HCT116 (cell line): ENCODE measurements at regions not wholly inside any gene's neighbourhood (a gene's known extent, or its start where the extent isn't known, plus 50 kb on each side); places are given as distances from the start of the nearest gene placed in this dataset.

Experiments used
- ATAC-seq: fragments of 200-7000 bp; cut with Tn5 transposase; 2 replicates; pipeline ENCODE4 v1.9.1; 2020; ENCODE audit warnings: mild to moderate bottlenecking, moderate library complexity
- BruUV-seq: library from RNA; stranded (reverse); fragments of 400-500 nt; replicated peaks from 2 replicates; lab custom pipeline; 2021; lab: Mats Ljungman, UMichigan
- CTCF ChIA-PET: fragments of 300-600 bp; sonication (Branson Sonifier 250); formaldehyde crosslinking; loops from one replicate; lab custom pipeline; 2021; ENCODE audit warnings: antibody characterized with exemption; lab: Charles Lee
- POLR2A ChIA-PET: fragments of 300-600, 350-600 bp; sonication (Branson Sonifier 250); formaldehyde crosslinking; loops from one replicate; lab custom pipeline; 2021; ENCODE audit warnings: antibody characterized with exemption; lab: Charles Lee
- RAD21 ChIA-PET, 2 experiments: fragments of 300-600 bp; sonication (Branson Sonifier 250); formaldehyde crosslinking; loops; one replicate each; lab custom pipeline; 2023; ENCODE audit warnings: low total read pairs in 2 of 2; ENCODE audit not compliant: uncharacterized antibody in 2 of 2, unreplicated experiment in 2 of 2, low non-redundant PET in 1 of 2; lab: Charles Lee
- DNase-seq: peaks from one replicate; pipeline ENCODE4 v3.0.0-alpha.2; 2010; ENCODE audit warnings: low read depth, low spot score
- H2AFZ ChIP-seq: fragments of 200-600 bp; shearing (Covaris generic), sonication (generic); 2 replicates; pipeline ENCODE4 v1.6.1; 2017; ENCODE audit warnings: low read depth, mixed run types, mixed read lengths, antibody characterized with exemption, low read length; ENCODE audit not compliant: poor library complexity, severe bottlenecking
- H3K27ac ChIP-seq: 2 replicates; pipeline ENCODE4 v1.5.1; 2012; ENCODE audit warnings: low read depth, low read length
- H3K27me3 ChIP-seq: fragments of 200-600 bp; sonication (generic); 2 replicates; pipeline ENCODE4 v1.6.1; 2016; ENCODE audit warnings: mixed run types, low read length, mixed read lengths; ENCODE audit not compliant: insufficient read depth
- H3K36me3 ChIP-seq, 2 experiments: fragments of 200-500 bp in 1 of 2; fragments of 200-600 bp in 1 of 2; sonication (Bioruptor generic) in 1 of 2; sonication (generic) in 1 of 2; 2 replicates each; pipeline versions ENCODE4 v1.5.1 to v1.6.1; 2014 to 2016; ENCODE audit warnings: low read length in 2 of 2, inconsistent platforms in 1 of 2, mixed read lengths in 1 of 2, mixed run types in 1 of 2; ENCODE audit not compliant: insufficient read depth in 2 of 2, control insufficient read depth in 1 of 2
- H3K4me1 ChIP-seq, 2 experiments: fragments of 200-600 bp in 1 of 2; sonication (generic) in 1 of 2; 2 replicates each; pipeline versions ENCODE4 v1.5.1 to v1.6.1; 2012 to 2017; ENCODE audit warnings: low read length in 2 of 2, inconsistent platforms in 1 of 2, mild to moderate bottlenecking in 1 of 2, mixed read lengths in 1 of 2, mixed run types in 1 of 2, moderate library complexity in 1 of 2; ENCODE audit not compliant: insufficient read depth in 2 of 2, control insufficient read depth in 1 of 2
- H3K4me2 ChIP-seq: fragments of 200-600 bp; sonication (generic); 2 replicates; pipeline ENCODE4 v1.6.1; 2017; ENCODE audit warnings: mixed run types, low read length, mixed read lengths
- H3K4me3 ChIP-seq, 2 experiments: fragments of 200-600 bp in 1 of 2; sonication (generic) in 1 of 2; replicated peaks in 1 of 2; 2 replicates each; pipeline ENCODE4 v1.5.1; 2011 to 2016; ENCODE audit warnings: low read length in 2 of 2, control low read depth in 1 of 2, low read depth in 1 of 2, mild to moderate bottlenecking in 1 of 2, mixed read lengths in 1 of 2, mixed run types in 1 of 2
- H3K79me2 ChIP-seq: fragments of 200-600 bp; sonication (generic); 2 replicates; pipeline ENCODE4 v1.6.1; 2017; ENCODE audit warnings: mild to moderate bottlenecking, mixed run types, low read length, moderate library complexity, mixed read lengths; ENCODE audit not compliant: insufficient read depth
- H3K9ac ChIP-seq: fragments of 200-600 bp; sonication (generic); 2 replicates; pipeline ENCODE4 v1.6.1; 2016; ENCODE audit warnings: low read length, mixed read lengths
- H3K9me2 ChIP-seq: fragments of 200-600 bp; sonication (generic), shearing (Covaris generic); 2 replicates; pipeline ENCODE4 v1.6.1; 2017; ENCODE audit warnings: mixed run types, mild to moderate bottlenecking, moderate library complexity; ENCODE audit not compliant: insufficient read depth
- H3K9me3 ChIP-seq, 2 experiments: fragments of 200-500 bp in 1 of 2; fragments of 200-600 bp in 1 of 2; sonication (Bioruptor generic) in 1 of 2; sonication (generic) in 1 of 2; 2 replicates each; pipeline ENCODE4 v1.6.1; 2014 to 2017; ENCODE audit warnings: low read length in 2 of 2, mixed read lengths in 2 of 2, inconsistent platforms in 1 of 2, low read depth in 1 of 2, mild to moderate bottlenecking in 1 of 2, mixed run types in 1 of 2, moderate library complexity in 1 of 2; ENCODE audit not compliant: control insufficient read depth in 1 of 2, insufficient read depth in 1 of 2
- H4K20me1 ChIP-seq: fragments of 200-600 bp; sonication (generic), shearing (Covaris generic); 2 replicates; pipeline ENCODE4 v1.6.1; 2017; ENCODE audit warnings: mixed run types, mild to moderate bottlenecking, moderate library complexity; ENCODE audit not compliant: insufficient read depth
- CEBPB ChIP-seq: IDR thresholded peaks from 2 replicates; pipeline ENCODE4 v1.6.1; 2012; ENCODE audit warnings: low read depth
- EGR1 ChIP-seq: IDR thresholded peaks from 2 replicates; pipeline ENCODE4 v1.6.1; 2012; ENCODE audit warnings: low read depth
- ELF1 ChIP-seq: IDR thresholded peaks from 2 replicates; pipeline ENCODE4 v1.6.1; 2012; ENCODE audit warnings: low read depth, borderline replicate concordance
- EZH2 ChIP-seq: fragments of 200-600 bp; sonication (generic); IDR thresholded peaks from 2 replicates; pipeline ENCODE4 v1.6.1; 2017; ENCODE audit warnings: antibody characterized with exemption, mixed run types
- EZH2phosphoT487 ChIP-seq: fragments of 200-600 bp; IDR thresholded peaks from 2 replicates; pipeline ENCODE4 v1.6.1; 2018; ENCODE audit warnings: antibody characterized with exemption, borderline replicate concordance
- FOSL1 ChIP-seq: IDR thresholded peaks from 2 replicates; pipeline ENCODE4 v1.6.1; 2012; ENCODE audit warnings: low read depth
- MAX ChIP-seq: IDR thresholded peaks from 2 replicates; pipeline ENCODE4 v1.6.1; 2012
- POLR2A ChIP-seq: IDR thresholded peaks from 2 replicates; pipeline ENCODE4 v1.7.0; 2011; ENCODE audit warnings: borderline replicate concordance; ENCODE audit not compliant: insufficient read depth, insufficient read length; ENCODE audit errors: extremely low read depth
- RAD21 ChIP-seq: IDR thresholded peaks from 2 replicates; pipeline ENCODE4 v1.6.1; 2012; ENCODE audit warnings: low read depth, mild to moderate bottlenecking
- REST ChIP-seq: IDR thresholded peaks from 2 replicates; pipeline ENCODE4 v1.6.1; 2012; ENCODE audit warnings: low read depth
- SIN3A ChIP-seq: IDR thresholded peaks from 2 replicates; pipeline ENCODE4 v1.6.1; 2012; ENCODE audit warnings: low read depth
- TCF7L2 ChIP-seq: IDR thresholded peaks from 2 replicates; pipeline ENCODE4 v1.7.0; 2011; ENCODE audit warnings: borderline replicate concordance, inconsistent platforms; ENCODE audit not compliant: insufficient read depth, insufficient read length; ENCODE audit errors: extremely low read depth
- YY1 ChIP-seq: IDR thresholded peaks from 2 replicates; pipeline ENCODE4 v1.6.1; 2011; ENCODE audit warnings: low read length, low read depth, moderate library complexity, mild to moderate bottlenecking; ENCODE audit not compliant: insufficient replicate concordance; ENCODE audit errors: extremely low read depth
- ZFX ChIP-seq: fragments of 450-650 bp; IDR thresholded peaks from 2 replicates; pipeline ENCODE4 v1.6.1; 2017
- ZNF274 ChIP-seq: fragments of 200-500 bp; sonication (Bioruptor generic); IDR thresholded peaks from 2 replicates; pipeline ENCODE4 v1.6.1; 2014; ENCODE audit warnings: mild to moderate bottlenecking, low read depth, low read length, inconsistent platforms
- intact Hi-C: fragments of 100-400 bp; cut with micrococcal nuclease; formaldehyde crosslinking; loops from 2 replicates; pipeline ENCODE4 v1.10.0; 2022
- TF ChIP-seq, protein P1 (sequence below), 3 experiments: fragments of 200-600 bp in 1 of 3; sonication (generic) in 1 of 3; IDR thresholded peaks in 2 of 3; conservative IDR thresholded peaks in 1 of 3; 2 replicates each; pipeline ENCODE4 v1.5.1; 2012 to 2017; ENCODE audit warnings: low read depth in 2 of 3, low read length in 2 of 3, antibody characterized with exemption in 1 of 3, borderline replicate concordance in 1 of 3, control low read depth in 1 of 3, mild to moderate bottlenecking in 1 of 3, mixed read lengths in 1 of 3, mixed run types in 1 of 3, moderate library complexity in 1 of 3; ENCODE audit not compliant: insufficient read depth in 1 of 3
- TF ChIP-seq, protein P2 (sequence below): IDR thresholded peaks from 2 replicates; pipeline ENCODE4 v1.6.1; 2011; ENCODE audit warnings: mild to moderate bottlenecking, low read length, moderate library complexity; ENCODE audit not compliant: insufficient replicate concordance; ENCODE audit errors: extremely low read depth

DNA sequence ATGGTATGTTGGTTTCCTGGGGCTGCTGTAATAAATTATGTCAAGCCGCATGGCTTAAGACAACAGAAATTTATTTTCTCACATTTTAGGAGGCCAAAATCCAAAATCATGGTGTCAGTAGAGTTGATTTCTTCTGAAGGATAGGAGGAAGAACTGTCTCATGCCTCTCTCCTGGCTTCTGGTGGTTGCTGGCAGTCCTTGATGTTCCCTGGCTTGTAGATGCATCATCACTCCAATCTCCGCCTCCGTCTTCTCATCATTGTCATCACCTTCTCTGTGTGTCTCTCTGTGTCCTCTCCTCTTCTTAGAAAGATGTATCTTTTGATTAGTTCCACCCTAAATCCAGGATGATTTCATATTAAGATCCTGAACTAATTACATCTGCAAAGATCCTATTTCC is 124.7 kb upstream of the CTTNBP2NL start:
- intact Hi-C loops: no loop called here
- no peaks in the 10 kb centered on the region for H3K36me3 ChIP-seq
- no peaks in the 10 kb centered on the region for H3K9me2 ChIP-seq
- ChIA-PET CTCF (no interaction called here), RAD21 (no interaction called here), POLR2A (no interaction called here)
- no peak for DNase-seq
- no peak overlapping the region for H2AFZ ChIP-seq
- H3K4me3 ChIP-seq: no peak overlapping the region
- H3K4me2 ChIP-seq: no peak overlapping the region
- TF ChIP-seq EGR1: no peak
- no peak for TF ChIP-seq FOSL1
- no peak for TF ChIP-seq MAX
- no peak for TF ChIP-seq TCF7L2
- TF ChIP-seq SIN3A: no peak
- TF ChIP-seq REST: no peak
- no peak for TF ChIP-seq RAD21
- TF ChIP-seq EZH2phosphoT487: no peak
- TF ChIP-seq, protein P1, sequence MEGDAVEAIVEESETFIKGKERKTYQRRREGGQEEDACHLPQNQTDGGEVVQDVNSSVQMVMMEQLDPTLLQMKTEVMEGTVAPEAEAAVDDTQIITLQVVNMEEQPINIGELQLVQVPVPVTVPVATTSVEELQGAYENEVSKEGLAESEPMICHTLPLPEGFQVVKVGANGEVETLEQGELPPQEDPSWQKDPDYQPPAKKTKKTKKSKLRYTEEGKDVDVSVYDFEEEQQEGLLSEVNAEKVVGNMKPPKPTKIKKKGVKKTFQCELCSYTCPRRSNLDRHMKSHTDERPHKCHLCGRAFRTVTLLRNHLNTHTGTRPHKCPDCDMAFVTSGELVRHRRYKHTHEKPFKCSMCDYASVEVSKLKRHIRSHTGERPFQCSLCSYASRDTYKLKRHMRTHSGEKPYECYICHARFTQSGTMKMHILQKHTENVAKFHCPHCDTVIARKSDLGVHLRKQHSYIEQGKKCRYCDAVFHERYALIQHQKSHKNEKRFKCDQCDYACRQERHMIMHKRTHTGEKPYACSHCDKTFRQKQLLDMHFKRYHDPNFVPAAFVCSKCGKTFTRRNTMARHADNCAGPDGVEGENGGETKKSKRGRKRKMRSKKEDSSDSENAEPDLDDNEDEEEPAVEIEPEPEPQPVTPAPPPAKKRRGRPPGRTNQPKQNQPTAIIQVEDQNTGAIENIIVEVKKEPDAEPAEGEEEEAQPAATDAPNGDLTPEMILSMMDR (IDR thresholded peaks at IDR 0.05 in 2 of 3, conservative IDR thresholded peaks at IDR 0.05 in 1 of 3; ENCODE audit: borderline replicate concordance in 1 of 3, insufficient read depth in 1 of 3, low read depth in 2 of 3, low read length in 2 of 3): no peak
- no peak for TF ChIP-seq ELF1
- no peak for TF ChIP-seq ZNF274
- no peak for TF ChIP-seq POLR2A
- TF ChIP-seq EZH2: no peak
- TF ChIP-seq CEBPB: no peak
- TF ChIP-seq, protein P2, sequence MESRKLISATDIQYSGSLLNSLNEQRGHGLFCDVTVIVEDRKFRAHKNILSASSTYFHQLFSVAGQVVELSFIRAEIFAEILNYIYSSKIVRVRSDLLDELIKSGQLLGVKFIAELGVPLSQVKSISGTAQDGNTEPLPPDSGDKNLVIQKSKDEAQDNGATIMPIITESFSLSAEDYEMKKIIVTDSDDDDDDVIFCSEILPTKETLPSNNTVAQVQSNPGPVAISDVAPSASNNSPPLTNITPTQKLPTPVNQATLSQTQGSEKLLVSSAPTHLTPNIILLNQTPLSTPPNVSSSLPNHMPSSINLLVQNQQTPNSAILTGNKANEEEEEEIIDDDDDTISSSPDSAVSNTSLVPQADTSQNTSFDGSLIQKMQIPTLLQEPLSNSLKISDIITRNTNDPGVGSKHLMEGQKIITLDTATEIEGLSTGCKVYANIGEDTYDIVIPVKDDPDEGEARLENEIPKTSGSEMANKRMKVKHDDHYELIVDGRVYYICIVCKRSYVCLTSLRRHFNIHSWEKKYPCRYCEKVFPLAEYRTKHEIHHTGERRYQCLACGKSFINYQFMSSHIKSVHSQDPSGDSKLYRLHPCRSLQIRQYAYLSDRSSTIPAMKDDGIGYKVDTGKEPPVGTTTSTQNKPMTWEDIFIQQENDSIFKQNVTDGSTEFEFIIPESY: no peak
- no peak for TF ChIP-seq ZFX
- TF ChIP-seq YY1: no peak
- no peak overlapping the region for H3K9ac ChIP-seq
- H3K27ac ChIP-seq: no peak overlapping the region
- no peak for ATAC-seq
- H3K9me3 ChIP-seq: peaks cover 0 to 17% of the 10 kb centered on the region in 2 experiments; a peak in 1 of 4 replicates
- no peaks in the 10 kb centered on the region for H3K79me2 ChIP-seq
- H4K20me1 ChIP-seq: no peaks in the 10 kb centered on the region
- no peaks in the 10 kb centered on the region for H3K4me1 ChIP-seq
- BruUV-seq: no TSS peak
- peaks cover 35% of the 10 kb centered on the region; the same call in 1 of the 2 replicates for H3K27me3 ChIP-seq
